HEK293 (cell line): ENCODE measurements at regions not wholly inside any gene's neighbourhood (a gene's known extent, or its start where the extent isn't known, plus 50 kb on each side); places are given as distances from the start of the nearest gene placed in this dataset.

Source experiments
- CTCF ChIA-PET: fragments of 350-600 bp; formaldehyde crosslinking; extraction: SDS; loops from one replicate; lab custom pipeline; 2021; ENCODE audit warnings: antibody characterized with exemption; lab: Yijun Ruan, JAX
- POLR2A ChIA-PET: fragments of 300-600 bp; formaldehyde crosslinking; extraction: SDS; loops from one replicate; lab custom pipeline; 2020; ENCODE audit warnings: antibody characterized with exemption, inconsistent platforms; lab: Yijun Ruan, JAX
- H3K27ac ChIP-seq: fragments of 200-500 bp; sonication (Bioruptor generic); 2 replicates; pipeline ENCODE4 v1.5.1; 2014; ENCODE audit warnings: low read depth, low read length, control low read depth, inconsistent platforms; ENCODE audit errors: extremely low read depth
- H3K36me3 ChIP-seq, 2 experiments: fragments of 200-500 bp in 1 of 2; sonication (Bioruptor generic) in 1 of 2; 1 replicate in 1 of 2; 2 replicates in 1 of 2; pipeline ENCODE4 v1.5.1; 2014 to 2017; ENCODE audit warnings: inconsistent platforms in 2 of 2, low read length in 2 of 2; ENCODE audit not compliant: control insufficient read depth in 2 of 2, insufficient read depth in 1 of 2
- H3K4me1 ChIP-seq: fragments of 200-500 bp; sonication (Bioruptor generic); 2 replicates; pipeline ENCODE4 v1.5.1; 2014; ENCODE audit warnings: mild to moderate bottlenecking, low read length, inconsistent platforms; ENCODE audit not compliant: control insufficient read depth, insufficient read depth
- H3K4me3 ChIP-seq: 2 replicates; pipeline ENCODE4 v1.5.1; 2011; ENCODE audit warnings: low read depth, mild to moderate bottlenecking, control low read depth, low read length, moderate library complexity
- H3K9me3 ChIP-seq: fragments of 200-500 bp; sonication (Bioruptor generic); 2 replicates; pipeline ENCODE4 v1.5.1; 2014; ENCODE audit warnings: low read depth, low read length, inconsistent platforms; ENCODE audit not compliant: control insufficient read depth, insufficient read depth
- SP3 ChIP-seq: fragments of 450-650 bp; formaldehyde crosslinking; IDR thresholded peaks from 2 replicates; pipeline ENCODE4 v1.5.1; 2016; ENCODE audit warnings: missing biosample characterization, missing genetic modification characterization
- ZBTB1 ChIP-seq: fragments of 450-650 bp; formaldehyde crosslinking; IDR thresholded peaks from 2 replicates; pipeline ENCODE4 v1.5.1; 2016; ENCODE audit warnings: missing biosample characterization, missing genetic modification characterization
- ZBTB8A ChIP-seq: fragments of 450-650 bp; formaldehyde crosslinking; IDR thresholded peaks from 2 replicates; pipeline ENCODE4 v1.5.1; 2016; ENCODE audit warnings: missing biosample characterization, missing genetic modification characterization
- ZNF311 ChIP-seq: fragments of 450-650 bp; formaldehyde crosslinking; IDR thresholded peaks from 2 replicates; pipeline ENCODE4 v1.5.1; 2017; ENCODE audit warnings: missing biosample characterization, missing genetic modification characterization, borderline replicate concordance
- ZNF391 ChIP-seq: fragments of 450-650 bp; formaldehyde crosslinking; IDR thresholded peaks from 2 replicates; pipeline ENCODE4 v1.5.1; 2016; ENCODE audit warnings: low read depth, missing biosample characterization, missing genetic modification characterization, borderline replicate concordance
- ZNF585B ChIP-seq: fragments of 450-650 bp; formaldehyde crosslinking; IDR thresholded peaks from 2 replicates; pipeline ENCODE4 v1.5.1; 2016; ENCODE audit warnings: missing biosample characterization, missing genetic modification characterization
- ZNF626 ChIP-seq: fragments of 450-650 bp; sonication (Bioruptor Pico); formaldehyde crosslinking; IDR thresholded peaks from 2 replicates; pipeline ENCODE4 v1.5.1; 2018; ENCODE audit warnings: missing biosample characterization, missing genetic modification characterization, inconsistent platforms
- ZNF792 ChIP-seq: fragments of 450-650 bp; formaldehyde crosslinking; IDR thresholded peaks from 2 replicates; pipeline ENCODE4 v1.5.1; 2016; ENCODE audit warnings: missing biosample characterization, missing genetic modification characterization
- ZSCAN5A ChIP-seq: fragments of 450-650 bp; formaldehyde crosslinking; IDR thresholded peaks from 2 replicates; pipeline ENCODE4 v1.5.1; 2016; ENCODE audit warnings: missing biosample characterization, missing genetic modification characterization
- TF ChIP-seq, protein P1 (sequence below): fragments of 450-650 bp; formaldehyde crosslinking; IDR thresholded peaks from 2 replicates; pipeline ENCODE4 v1.5.1; 2016; ENCODE audit warnings: missing biosample characterization, missing genetic modification characterization, borderline replicate concordance
- TF ChIP-seq, protein P2 (sequence below): fragments of 450-650 bp; formaldehyde crosslinking; IDR thresholded peaks from 2 replicates; pipeline ENCODE4 v1.5.1; 2016; ENCODE audit warnings: missing biosample characterization, missing genetic modification characterization
- TF ChIP-seq, protein P3 (sequence below): fragments of 450-650 bp; formaldehyde crosslinking; IDR thresholded peaks from 2 replicates; pipeline ENCODE4 v1.5.1; 2017; ENCODE audit warnings: missing biosample characterization, missing genetic modification characterization

DNA sequence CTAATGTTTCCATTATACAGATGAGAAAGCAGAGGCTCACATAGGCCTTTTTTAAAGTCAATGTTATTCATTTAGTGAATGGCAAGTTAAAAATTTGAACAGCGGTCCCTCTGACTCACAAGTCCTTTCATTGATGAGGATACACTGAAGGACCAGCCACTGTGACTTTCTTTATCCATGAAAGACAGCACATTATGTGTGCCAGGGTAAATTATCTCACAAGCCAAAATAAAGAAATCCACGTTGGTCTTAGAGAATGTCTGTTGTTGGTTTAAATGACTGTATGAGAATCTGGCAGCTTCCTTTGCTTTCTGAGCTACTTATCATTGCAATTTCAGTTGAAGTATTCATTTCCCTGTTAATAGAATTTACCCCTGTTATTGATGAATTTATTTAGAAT lies 485.1 kb downstream of the TBL1XR1 start (continued):
- TF ChIP-seq, protein P1, sequence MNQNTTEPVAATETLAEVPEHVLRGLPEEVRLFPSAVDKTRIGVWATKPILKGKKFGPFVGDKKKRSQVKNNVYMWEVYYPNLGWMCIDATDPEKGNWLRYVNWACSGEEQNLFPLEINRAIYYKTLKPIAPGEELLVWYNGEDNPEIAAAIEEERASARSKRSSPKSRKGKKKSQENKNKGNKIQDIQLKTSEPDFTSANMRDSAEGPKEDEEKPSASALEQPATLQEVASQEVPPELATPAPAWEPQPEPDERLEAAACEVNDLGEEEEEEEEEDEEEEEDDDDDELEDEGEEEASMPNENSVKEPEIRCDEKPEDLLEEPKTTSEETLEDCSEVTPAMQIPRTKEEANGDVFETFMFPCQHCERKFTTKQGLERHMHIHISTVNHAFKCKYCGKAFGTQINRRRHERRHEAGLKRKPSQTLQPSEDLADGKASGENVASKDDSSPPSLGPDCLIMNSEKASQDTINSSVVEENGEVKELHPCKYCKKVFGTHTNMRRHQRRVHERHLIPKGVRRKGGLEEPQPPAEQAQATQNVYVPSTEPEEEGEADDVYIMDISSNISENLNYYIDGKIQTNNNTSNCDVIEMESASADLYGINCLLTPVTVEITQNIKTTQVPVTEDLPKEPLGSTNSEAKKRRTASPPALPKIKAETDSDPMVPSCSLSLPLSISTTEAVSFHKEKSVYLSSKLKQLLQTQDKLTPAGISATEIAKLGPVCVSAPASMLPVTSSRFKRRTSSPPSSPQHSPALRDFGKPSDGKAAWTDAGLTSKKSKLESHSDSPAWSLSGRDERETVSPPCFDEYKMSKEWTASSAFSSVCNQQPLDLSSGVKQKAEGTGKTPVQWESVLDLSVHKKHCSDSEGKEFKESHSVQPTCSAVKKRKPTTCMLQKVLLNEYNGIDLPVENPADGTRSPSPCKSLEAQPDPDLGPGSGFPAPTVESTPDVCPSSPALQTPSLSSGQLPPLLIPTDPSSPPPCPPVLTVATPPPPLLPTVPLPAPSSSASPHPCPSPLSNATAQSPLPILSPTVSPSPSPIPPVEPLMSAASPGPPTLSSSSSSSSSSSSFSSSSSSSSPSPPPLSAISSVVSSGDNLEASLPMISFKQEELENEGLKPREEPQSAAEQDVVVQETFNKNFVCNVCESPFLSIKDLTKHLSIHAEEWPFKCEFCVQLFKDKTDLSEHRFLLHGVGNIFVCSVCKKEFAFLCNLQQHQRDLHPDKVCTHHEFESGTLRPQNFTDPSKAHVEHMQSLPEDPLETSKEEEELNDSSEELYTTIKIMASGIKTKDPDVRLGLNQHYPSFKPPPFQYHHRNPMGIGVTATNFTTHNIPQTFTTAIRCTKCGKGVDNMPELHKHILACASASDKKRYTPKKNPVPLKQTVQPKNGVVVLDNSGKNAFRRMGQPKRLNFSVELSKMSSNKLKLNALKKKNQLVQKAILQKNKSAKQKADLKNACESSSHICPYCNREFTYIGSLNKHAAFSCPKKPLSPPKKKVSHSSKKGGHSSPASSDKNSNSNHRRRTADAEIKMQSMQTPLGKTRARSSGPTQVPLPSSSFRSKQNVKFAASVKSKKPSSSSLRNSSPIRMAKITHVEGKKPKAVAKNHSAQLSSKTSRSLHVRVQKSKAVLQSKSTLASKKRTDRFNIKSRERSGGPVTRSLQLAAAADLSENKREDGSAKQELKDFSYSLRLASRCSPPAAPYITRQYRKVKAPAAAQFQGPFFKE (tag by site-specific recombination): no peak

- Histone ChIP-seq H3K27ac (no peak overlapping the region), H3K4me1 (no peaks in the 10 kb centered on the region), H3K9me3 (no peaks in the 10 kb centered on the region), H3K4me3 (no peak overlapping the region), H3K36me3 (no peaks in the 10 kb centered on the region)
- ChIA-PET POLR2A (no interaction called here), CTCF (no interaction called here)
- TF ChIP-seq ZBTB8A (tag by site-specific recombination) (no peak), ZNF792 (tag by site-specific recombination) (no peak), ZSCAN5A (tag by site-specific recombination) (no peak), ZBTB1 (tag by site-specific recombination) (no peak), ZNF585B (no peak), ZNF391 (tag by site-specific recombination) (no peak), ZNF311 (tag by site-specific recombination) (no peak), SP3 (tag by site-specific recombination) (no peak), ZNF626 (tag by site-specific recombination) (no peak)
- TF ChIP-seq, protein P2, sequence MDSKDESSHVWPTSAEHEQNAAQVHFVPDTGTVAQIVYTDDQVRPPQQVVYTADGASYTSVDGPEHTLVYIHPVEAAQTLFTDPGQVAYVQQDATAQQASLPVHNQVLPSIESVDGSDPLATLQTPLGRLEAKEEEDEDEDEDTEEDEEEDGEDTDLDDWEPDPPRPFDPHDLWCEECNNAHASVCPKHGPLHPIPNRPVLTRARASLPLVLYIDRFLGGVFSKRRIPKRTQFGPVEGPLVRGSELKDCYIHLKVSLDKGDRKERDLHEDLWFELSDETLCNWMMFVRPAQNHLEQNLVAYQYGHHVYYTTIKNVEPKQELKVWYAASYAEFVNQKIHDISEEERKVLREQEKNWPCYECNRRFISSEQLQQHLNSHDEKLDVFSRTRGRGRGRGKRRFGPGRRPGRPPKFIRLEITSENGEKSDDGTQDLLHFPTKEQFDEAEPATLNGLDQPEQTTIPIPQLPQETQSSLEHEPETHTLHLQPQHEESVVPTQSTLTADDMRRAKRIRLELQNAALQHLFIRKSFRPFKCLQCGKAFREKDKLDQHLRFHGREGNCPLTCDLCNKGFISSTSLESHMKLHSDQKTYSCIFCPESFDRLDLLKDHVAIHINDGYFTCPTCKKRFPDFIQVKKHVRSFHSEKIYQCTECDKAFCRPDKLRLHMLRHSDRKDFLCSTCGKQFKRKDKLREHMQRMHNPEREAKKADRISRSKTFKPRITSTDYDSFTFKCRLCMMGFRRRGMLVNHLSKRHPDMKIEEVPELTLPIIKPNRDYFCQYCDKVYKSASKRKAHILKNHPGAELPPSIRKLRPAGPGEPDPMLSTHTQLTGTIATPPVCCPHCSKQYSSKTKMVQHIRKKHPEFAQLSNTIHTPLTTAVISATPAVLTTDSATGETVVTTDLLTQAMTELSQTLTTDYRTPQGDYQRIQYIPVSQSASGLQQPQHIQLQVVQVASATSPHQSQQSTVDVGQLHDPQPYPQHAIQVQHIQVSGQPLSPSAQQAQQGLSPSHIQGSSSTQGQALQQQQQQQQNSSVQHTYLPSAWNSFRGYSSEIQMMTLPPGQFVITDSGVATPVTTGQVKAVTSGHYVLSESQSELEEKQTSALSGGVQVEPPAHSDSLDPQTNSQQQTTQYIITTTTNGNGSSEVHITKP (tag by site-specific recombination): no peak
- TF ChIP-seq, protein P3, sequence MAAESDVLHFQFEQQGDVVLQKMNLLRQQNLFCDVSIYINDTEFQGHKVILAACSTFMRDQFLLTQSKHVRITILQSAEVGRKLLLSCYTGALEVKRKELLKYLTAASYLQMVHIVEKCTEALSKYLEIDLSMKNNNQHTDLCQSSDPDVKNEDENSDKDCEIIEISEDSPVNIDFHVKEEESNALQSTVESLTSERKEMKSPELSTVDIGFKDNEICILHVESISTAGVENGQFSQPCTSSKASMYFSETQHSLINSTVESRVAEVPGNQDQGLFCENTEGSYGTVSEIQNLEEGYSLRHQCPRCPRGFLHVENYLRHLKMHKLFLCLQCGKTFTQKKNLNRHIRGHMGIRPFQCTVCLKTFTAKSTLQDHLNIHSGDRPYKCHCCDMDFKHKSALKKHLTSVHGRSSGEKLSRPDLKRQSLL (tag by site-specific recombination): no peak
These were observed 498.0 kb downstream of the TBL1XR1 start for GRCh38 chr3:176699288-176699687.
